HepG2 (cell line): ENCODE measurements at regions not wholly inside any gene's neighbourhood (a gene's known extent, or its start where the extent isn't known, plus 50 kb on each side); places are given as distances from the start of the nearest gene placed in this dataset.

Experiments used
- DMAP1 ChIP-seq: IDR thresholded peaks from 2 replicates; pipeline ENCODE4 v1.6.1; 2016
- GATA4 ChIP-seq: sonication (generic); IDR thresholded peaks from 2 replicates; pipeline ENCODE4 v1.6.1; 2016; ENCODE audit warnings: antibody characterized with exemption, low read depth, borderline replicate concordance
- MXI1 ChIP-seq: IDR thresholded peaks from 3 replicates; pipeline ENCODE4 v1.6.1; 2012; ENCODE audit warnings: low read depth, low read length, inconsistent platforms, borderline replicate concordance
- NFE2 ChIP-seq: sonication (generic); formaldehyde crosslinking; IDR thresholded peaks from 2 replicates; pipeline ENCODE4 v1.4.0; 2020; ENCODE audit warnings: missing genetic modification reagents
- REL ChIP-seq: sonication (generic); formaldehyde crosslinking; conservative IDR thresholded peaks from 2 replicates; pipeline ENCODE4 v1.8.0; 2022; ENCODE audit warnings: mild to moderate bottlenecking, missing genetic modification reagents, moderate library complexity
- TEAD3 ChIP-seq: optimal IDR thresholded peaks from 2 replicates; pipeline ENCODE3; 2016; ENCODE audit warnings: borderline replicate concordance
- ZBTB3 ChIP-seq: sonication (generic); formaldehyde crosslinking; IDR thresholded peaks from 2 replicates; pipeline ENCODE4 v1.4.0; 2020; ENCODE audit warnings: low read depth, mild to moderate bottlenecking, moderate library complexity, missing genetic modification reagents, borderline replicate concordance
- TF ChIP-seq, protein P1 (sequence below): sonication (generic); formaldehyde crosslinking; IDR thresholded peaks from 2 replicates; pipeline ENCODE4 v1.5.0; 2020; ENCODE audit warnings: missing genetic modification reagents
- TF ChIP-seq, protein P2 (sequence below): sonication (generic); formaldehyde crosslinking; conservative IDR thresholded peaks from 2 replicates; pipeline ENCODE4 v1.4.0; 2020; ENCODE audit warnings: missing genetic modification reagents
- TF ChIP-seq, protein P3 (sequence below): sonication (generic); formaldehyde crosslinking; IDR thresholded peaks from 2 replicates; pipeline ENCODE4 v1.5.1; 2020; ENCODE audit warnings: missing genetic modification reagents, mild to moderate bottlenecking, borderline replicate concordance
- TF ChIP-seq, protein P4 (sequence below): sonication (generic); formaldehyde crosslinking; IDR thresholded peaks from 2 replicates; pipeline ENCODE4 v1.5.0; 2020; ENCODE audit warnings: mild to moderate bottlenecking, missing genetic modification reagents

DNA sequence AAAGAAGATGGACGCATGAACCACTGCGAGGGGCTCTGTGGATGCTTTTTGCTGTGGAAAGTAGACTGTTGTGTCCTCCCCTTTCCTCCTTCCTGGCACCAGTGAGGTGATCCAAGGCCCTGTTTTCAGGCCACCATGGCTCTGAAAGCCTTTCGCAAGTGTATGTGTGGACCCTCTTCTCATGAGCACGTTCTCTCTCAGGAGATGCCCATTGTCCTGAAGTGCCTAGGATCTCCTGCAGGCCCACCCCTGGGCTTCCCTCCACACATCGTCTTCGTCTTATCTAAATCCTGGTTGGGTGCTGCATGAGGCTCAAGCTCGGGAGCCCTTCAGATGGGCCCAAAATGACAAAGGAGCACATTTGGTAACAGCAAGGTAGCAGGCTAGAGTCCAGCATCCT is 188.2 kb downstream of the PTPN20 start (continued):
- TF ChIP-seq, protein P1, sequence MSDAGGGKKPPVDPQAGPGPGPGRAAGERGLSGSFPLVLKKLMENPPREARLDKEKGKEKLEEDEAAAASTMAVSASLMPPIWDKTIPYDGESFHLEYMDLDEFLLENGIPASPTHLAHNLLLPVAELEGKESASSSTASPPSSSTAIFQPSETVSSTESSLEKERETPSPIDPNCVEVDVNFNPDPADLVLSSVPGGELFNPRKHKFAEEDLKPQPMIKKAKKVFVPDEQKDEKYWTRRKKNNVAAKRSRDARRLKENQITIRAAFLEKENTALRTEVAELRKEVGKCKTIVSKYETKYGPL (CRISPR knock-in tag): no peak
- TF ChIP-seq ZBTB3 (CRISPR knock-in tag) (no peak), REL (CRISPR knock-in tag) (no peak), TEAD3 (CRISPR knock-in tag) (no peak), MXI1 (no peak), NFE2 (CRISPR knock-in tag) (no peak), GATA4 (no peak), DMAP1 (no peak)
- TF ChIP-seq, protein P2, sequence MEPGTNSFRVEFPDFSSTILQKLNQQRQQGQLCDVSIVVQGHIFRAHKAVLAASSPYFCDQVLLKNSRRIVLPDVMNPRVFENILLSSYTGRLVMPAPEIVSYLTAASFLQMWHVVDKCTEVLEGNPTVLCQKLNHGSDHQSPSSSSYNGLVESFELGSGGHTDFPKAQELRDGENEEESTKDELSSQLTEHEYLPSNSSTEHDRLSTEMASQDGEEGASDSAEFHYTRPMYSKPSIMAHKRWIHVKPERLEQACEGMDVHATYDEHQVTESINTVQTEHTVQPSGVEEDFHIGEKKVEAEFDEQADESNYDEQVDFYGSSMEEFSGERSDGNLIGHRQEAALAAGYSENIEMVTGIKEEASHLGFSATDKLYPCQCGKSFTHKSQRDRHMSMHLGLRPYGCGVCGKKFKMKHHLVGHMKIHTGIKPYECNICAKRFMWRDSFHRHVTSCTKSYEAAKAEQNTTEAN: no peak
- TF ChIP-seq, protein P3, sequence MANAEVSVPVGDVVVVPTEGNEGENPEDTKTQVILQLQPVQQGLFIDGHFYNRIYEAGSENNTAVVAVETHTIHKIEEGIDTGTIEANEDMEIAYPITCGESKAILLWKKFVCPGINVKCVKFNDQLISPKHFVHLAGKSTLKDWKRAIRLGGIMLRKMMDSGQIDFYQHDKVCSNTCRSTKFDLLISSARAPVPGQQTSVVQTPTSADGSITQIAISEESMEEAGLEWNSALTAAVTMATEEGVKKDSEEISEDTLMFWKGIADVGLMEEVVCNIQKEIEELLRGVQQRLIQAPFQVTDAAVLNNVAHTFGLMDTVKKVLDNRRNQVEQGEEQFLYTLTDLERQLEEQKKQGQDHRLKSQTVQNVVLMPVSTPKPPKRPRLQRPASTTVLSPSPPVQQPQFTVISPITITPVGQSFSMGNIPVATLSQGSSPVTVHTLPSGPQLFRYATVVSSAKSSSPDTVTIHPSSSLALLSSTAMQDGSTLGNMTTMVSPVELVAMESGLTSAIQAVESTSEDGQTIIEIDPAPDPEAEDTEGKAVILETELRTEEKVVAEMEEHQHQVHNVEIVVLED (CRISPR knock-in tag): no peak
- TF ChIP-seq, protein P4, sequence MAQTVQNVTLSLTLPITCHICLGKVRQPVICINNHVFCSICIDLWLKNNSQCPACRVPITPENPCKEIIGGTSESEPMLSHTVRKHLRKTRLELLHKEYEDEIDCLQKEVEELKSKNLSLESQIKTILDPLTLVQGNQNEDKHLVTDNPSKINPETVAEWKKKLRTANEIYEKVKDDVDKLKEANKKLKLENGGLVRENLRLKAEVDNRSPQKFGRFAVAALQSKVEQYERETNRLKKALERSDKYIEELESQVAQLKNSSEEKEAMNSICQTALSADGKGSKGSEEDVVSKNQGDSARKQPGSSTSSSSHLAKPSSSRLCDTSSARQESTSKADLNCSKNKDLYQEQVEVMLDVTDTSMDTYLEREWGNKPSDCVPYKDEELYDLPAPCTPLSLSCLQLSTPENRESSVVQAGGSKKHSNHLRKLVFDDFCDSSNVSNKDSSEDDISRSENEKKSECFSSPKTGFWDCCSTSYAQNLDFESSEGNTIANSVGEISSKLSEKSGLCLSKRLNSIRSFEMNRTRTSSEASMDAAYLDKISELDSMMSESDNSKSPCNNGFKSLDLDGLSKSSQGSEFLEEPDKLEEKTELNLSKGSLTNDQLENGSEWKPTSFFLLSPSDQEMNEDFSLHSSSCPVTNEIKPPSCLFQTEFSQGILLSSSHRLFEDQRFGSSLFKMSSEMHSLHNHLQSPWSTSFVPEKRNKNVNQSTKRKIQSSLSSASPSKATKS (CRISPR knock-in tag): no peak
- TF ChIP-seq, all 625 proteins: peak for 0
